ENCODE measurements at regions not wholly inside any gene's neighbourhood (a gene's known extent, or its start where the extent isn't known, plus 50 kb on each side); places are given as distances from the start of the nearest gene placed in this dataset.

DNA sequence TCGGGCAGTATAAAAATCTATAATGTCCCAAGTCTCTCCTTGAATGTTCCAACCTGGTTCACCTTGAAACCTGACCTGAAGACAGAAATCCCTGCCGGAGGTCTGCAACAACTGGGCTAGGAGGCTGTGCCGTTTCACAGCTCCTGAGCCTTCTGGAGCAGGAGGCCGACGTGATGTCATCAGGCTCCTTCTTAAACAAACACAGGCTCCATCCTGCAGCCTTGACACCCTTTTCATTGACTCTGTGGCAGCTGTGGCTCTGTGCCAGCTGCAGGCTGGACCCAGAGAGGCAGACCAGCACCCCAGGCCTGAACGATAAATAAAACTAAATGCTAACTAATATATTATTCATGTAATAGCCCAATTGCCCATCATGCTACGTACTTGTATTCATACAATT, 483.9 kb downstream of the CD83 start:
- Histone ChIP-seq H3K36me3 (ENCODE audit: control insufficient read depth, insufficient read depth, low read length) (no peaks in the 10 kb centered on the region), H3K9me3 (ENCODE audit: control insufficient read depth, insufficient read depth, low read length) (no peaks in the 10 kb centered on the region), H3K4me3 (ENCODE audit: low read depth, low read length) (no peak overlapping the region), H3K27me3 (ENCODE audit: control insufficient read depth, insufficient read depth, low read length) (no peaks in the 10 kb centered on the region), H3K4me1 (ENCODE audit: control insufficient read depth, insufficient read depth, low read length) (peaks cover 4% of the 10 kb centered on the region), H3K27ac (ENCODE audit: low read depth, low read length) (no peak overlapping the region)
- 23% methylated on average over 4 of the region's 7 CpGs for WGBS (ENCODE audit: insufficient coverage)
- peak in 5 of 6 donors; percentile 27 to 71 (median 31) for DNase-seq (ENCODE audit: low read depth in 4 of 6, low spot score in 6 of 6)

DNA sequence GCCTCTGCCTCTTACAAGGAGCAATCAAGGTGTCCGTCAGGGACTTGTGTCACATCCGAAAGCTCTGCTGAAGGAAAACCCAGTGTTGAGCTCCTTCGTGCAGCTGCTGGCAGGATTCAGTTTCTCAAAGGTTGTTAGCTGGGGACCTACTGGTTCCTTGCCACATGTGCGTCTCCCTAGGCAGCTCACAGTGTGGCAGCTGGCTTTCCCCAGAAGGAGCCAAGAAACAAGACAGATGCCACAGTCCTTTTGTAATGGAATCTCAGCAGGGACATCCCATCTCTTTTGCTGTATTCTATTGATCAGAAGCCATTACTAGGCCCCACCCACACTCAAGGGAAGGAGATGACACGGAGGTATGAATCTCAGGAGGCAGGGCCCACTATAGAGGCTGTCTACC, 488.8 kb downstream of the CD83 start:
- Histone ChIP-seq H3K4me3 (ENCODE audit: low read depth, low read length) (no peak overlapping the region), H3K36me3 (ENCODE audit: control insufficient read depth, insufficient read depth, low read length) (no peaks in the 10 kb centered on the region), H3K4me1 (ENCODE audit: control insufficient read depth, insufficient read depth, low read length) (peaks cover 4% of the 10 kb centered on the region), H3K9me3 (ENCODE audit: control insufficient read depth, insufficient read depth, low read length) (no peaks in the 10 kb centered on the region), H3K27me3 (ENCODE audit: control insufficient read depth, insufficient read depth, low read length) (no peaks in the 10 kb centered on the region), H3K27ac (ENCODE audit: low read depth, low read length) (no peak overlapping the region)
- DNase-seq (ENCODE audit: low read depth in 4 of 6, low spot score in 6 of 6): peak in 1 of 6 donors; percentile 15
- WGBS (ENCODE audit: insufficient coverage): 90% methylated on average over 4 of the region's 5 CpGs

DNA sequence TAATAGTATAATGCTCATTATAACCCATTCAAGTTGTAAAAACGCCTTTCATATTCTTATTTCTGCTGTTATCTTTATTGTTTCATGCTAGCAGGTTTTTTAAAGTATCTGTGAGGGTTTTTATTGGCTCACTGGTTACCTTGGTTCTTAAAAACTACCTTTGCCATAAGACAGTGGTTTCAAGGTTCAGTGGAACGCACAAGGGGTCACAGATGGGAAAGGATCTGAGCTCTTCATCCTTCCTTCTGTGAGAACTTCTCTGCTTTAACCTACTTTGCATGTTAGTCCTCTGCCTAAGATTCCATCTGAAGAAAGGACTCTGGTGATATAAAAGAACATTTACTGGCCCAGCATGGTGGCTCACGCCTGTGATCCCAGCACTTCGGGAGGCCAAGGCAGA, 492.6 kb downstream of the CD83 start:
- DNase-seq (ENCODE audit: low read depth in 4 of 6, low spot score in 6 of 6): no peak
- no peaks in the 10 kb centered on the region for H3K4me1 ChIP-seq (ENCODE audit: control insufficient read depth, insufficient read depth, low read length)
- WGBS (ENCODE audit: insufficient coverage): 97% methylated on average over 3 of the region's 4 CpGs
- H3K4me3 ChIP-seq (ENCODE audit: low read depth, low read length): no peak overlapping the region
- no peaks in the 10 kb centered on the region for H3K9me3 ChIP-seq (ENCODE audit: control insufficient read depth, insufficient read depth, low read length)
- H3K27ac ChIP-seq (ENCODE audit: low read depth, low read length): no peak overlapping the region
- no peaks in the 10 kb centered on the region for H3K27me3 ChIP-seq (ENCODE audit: control insufficient read depth, insufficient read depth, low read length)
- no peaks in the 10 kb centered on the region for H3K36me3 ChIP-seq (ENCODE audit: control insufficient read depth, insufficient read depth, low read length)

DNA sequence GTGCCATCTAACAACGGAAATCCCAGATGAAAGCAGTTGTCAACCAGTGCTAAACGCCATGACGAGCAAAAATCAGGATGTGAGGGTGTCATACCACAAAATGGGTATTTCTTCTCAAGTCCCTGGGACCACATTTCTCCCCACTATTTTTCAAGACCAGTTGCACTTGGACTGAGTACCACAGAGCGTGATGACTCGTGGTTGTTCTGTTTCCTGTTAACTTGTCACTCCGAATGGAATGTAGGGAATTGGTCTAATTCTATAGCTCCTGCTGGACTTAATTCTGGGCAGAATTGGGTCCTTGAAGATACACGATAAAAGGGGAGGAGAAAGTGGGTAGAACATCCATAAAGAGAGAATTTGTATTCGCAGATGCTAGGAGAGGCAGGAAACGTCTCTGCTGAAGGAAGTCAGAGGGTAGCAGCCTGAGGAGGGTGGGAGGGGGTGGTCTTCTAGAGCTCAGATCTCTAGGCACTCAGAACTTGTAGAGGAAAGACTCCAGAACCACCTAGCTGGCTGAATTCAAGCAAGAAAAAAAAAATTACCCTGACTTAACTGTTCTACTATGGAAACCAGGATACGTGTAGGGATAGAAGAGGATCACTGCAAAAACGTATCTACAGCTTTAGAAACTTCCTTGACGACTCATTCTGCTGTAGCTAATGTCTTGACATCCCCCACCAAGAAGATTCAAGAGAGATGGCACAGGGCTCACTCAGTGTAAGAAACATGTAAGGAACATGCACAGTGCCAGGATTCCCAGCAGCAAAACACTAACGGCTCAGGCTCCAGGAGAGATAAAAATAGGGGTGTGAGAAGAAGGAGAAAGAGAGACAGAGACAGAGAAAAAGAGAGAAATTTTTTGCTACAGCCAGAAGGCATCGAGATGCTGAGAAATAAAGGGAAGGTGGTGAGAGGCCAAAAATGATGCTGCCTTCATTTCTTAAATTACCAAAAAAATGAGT, 494.7 kb downstream of the CD83 start:
- 83% methylated on average over 8 of the region's 14 CpGs for WGBS (ENCODE audit: insufficient coverage)
- Histone ChIP-seq H3K36me3 (ENCODE audit: control insufficient read depth, insufficient read depth, low read length) (no peaks in the 10 kb centered on the region), H3K4me3 (ENCODE audit: low read depth, low read length) (no peak overlapping the region), H3K27me3 (ENCODE audit: control insufficient read depth, insufficient read depth, low read length) (no peaks in the 10 kb centered on the region), H3K9me3 (ENCODE audit: control insufficient read depth, insufficient read depth, low read length) (peaks cover 5% of the 10 kb centered on the region), H3K4me1 (ENCODE audit: control insufficient read depth, insufficient read depth, low read length) (no peaks in the 10 kb centered on the region), H3K27ac (ENCODE audit: low read depth, low read length) (no peak overlapping the region)
- peak in 1 of 6 donors; percentile 63 for DNase-seq (ENCODE audit: low read depth in 4 of 6, low spot score in 6 of 6)

GRCh38 chr6:14614631-14615030, 497.1 kb downstream of the CD83 start:
- no peaks in the 10 kb centered on the region for H3K27me3 ChIP-seq (ENCODE audit: control insufficient read depth, insufficient read depth, low read length)
- no peaks in the 10 kb centered on the region for H3K4me1 ChIP-seq (ENCODE audit: control insufficient read depth, insufficient read depth, low read length)
- H3K4me3 ChIP-seq (ENCODE audit: low read depth, low read length): no peak overlapping the region
- H3K27ac ChIP-seq (ENCODE audit: low read depth, low read length): no peak overlapping the region
- H3K36me3 ChIP-seq (ENCODE audit: control insufficient read depth, insufficient read depth, low read length): no peaks in the 10 kb centered on the region
- DNase-seq (ENCODE audit: low read depth in 4 of 6, low spot score in 6 of 6): no peak
- peaks cover 5% of the 10 kb centered on the region for H3K9me3 ChIP-seq (ENCODE audit: control insufficient read depth, insufficient read depth, low read length)
- WGBS (ENCODE audit: insufficient coverage): 100% methylated on average over 1 of the region's 2 CpGs

DNA sequence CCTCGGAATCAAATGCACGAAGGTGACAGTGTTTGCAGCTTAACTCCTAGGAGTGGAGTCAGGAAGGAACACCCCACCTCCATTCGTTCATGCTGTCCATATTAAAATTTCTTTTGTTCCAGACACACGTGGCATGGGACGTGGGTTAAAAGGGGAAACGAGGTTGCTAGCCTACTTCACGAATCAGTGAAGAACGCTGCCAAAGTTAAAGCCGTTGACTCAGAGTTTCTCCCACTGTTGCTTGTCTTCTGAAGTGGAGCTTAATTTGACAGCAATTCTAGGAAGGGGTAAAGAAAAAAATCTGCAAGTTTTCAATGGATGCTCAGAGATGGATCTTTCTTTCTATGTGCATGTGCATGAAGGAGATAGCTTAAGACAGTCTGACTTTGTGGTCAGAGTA, 499.1 kb downstream of the CD83 start:
- Histone ChIP-seq H3K4me1 (ENCODE audit: control insufficient read depth, insufficient read depth, low read length) (peaks cover 4% of the 10 kb centered on the region), H3K36me3 (ENCODE audit: control insufficient read depth, insufficient read depth, low read length) (no peaks in the 10 kb centered on the region), H3K27ac (ENCODE audit: low read depth, low read length) (no peak overlapping the region), H3K4me3 (ENCODE audit: low read depth, low read length) (no peak overlapping the region), H3K27me3 (ENCODE audit: control insufficient read depth, insufficient read depth, low read length) (no peaks in the 10 kb centered on the region), H3K9me3 (ENCODE audit: control insufficient read depth, insufficient read depth, low read length) (peaks cover 5% of the 10 kb centered on the region)
- 83% methylated on average over 6 of the region's 9 CpGs for WGBS (ENCODE audit: insufficient coverage)
- no peak for DNase-seq (ENCODE audit: low read depth in 4 of 6, low spot score in 6 of 6)

DNA sequence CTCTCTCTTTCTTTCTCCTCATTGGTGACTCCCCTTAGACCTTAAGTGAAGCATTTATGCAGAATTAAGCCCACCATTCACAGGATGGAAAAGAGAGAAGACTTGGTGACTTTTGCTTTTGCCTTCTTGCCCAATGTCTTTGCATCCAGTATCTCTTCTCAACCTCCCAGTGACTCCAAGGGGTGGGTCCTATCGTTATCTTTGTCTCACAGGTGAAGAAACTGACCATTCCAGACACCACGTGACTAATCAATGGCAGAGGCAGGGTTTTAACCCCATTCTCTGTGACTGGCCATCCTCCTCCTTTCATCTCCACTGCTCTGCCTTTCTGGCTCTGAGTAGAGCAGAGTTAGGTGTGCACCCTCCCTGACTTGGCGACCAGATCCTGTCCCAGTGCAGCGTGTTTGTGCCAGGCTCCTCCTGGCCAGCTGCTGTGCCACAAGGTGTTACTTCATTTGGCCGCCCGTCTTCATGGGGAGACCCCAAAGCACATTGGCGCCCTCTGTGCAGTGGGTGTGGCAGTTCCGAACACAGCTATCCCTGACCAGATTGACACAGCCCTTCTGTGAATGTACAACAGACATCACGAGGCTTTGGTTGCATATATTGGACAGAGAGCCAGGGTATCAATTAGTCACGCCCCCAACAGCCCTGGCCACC, 501.3 kb downstream of the CD83 start:
- Histone ChIP-seq H3K9me3 (ENCODE audit: control insufficient read depth, insufficient read depth, low read length) (peaks cover 5% of the 10 kb centered on the region), H3K4me1 (ENCODE audit: control insufficient read depth, insufficient read depth, low read length) (peaks cover 13% of the 10 kb centered on the region), H3K27me3 (ENCODE audit: control insufficient read depth, insufficient read depth, low read length) (peaks cover 5% of the 10 kb centered on the region), H3K36me3 (ENCODE audit: control insufficient read depth, insufficient read depth, low read length) (no peaks in the 10 kb centered on the region), H3K27ac (ENCODE audit: low read depth, low read length) (no peak overlapping the region), H3K4me3 (ENCODE audit: low read depth, low read length) (no peak overlapping the region)
- no peak for DNase-seq (ENCODE audit: low read depth in 4 of 6, low spot score in 6 of 6)
- 96% methylated on average over 10 of the region's 10 CpGs for WGBS (ENCODE audit: insufficient coverage)

DNA sequence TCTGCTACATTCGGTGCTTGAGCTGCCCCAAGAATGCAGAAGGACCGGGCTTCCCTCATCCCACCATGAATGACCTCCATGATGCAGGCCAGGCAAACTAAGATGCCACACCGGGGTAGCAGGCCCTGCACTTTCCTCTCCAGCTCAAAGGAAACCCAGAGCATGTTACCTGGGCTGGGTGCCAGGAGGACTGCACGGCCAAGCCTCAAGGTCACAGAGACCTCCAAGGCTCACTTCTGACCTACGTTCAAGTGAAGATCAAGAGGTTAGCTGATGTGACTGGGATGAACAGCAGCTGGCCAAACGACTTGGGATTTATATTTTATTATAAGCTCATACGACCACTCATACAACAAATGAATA, 501.8 kb downstream of the CD83 start:
- H3K27me3 ChIP-seq (ENCODE audit: control insufficient read depth, insufficient read depth, low read length): peaks cover 5% of the 10 kb centered on the region
- 73% methylated on average over 4 of the region's 7 CpGs for WGBS (ENCODE audit: insufficient coverage)
- no peak for DNase-seq (ENCODE audit: low read depth in 4 of 6, low spot score in 6 of 6)

GRCh38 chr6:14620522-14620921, 502.9 kb downstream of the CD83 start:
- no peak for DNase-seq (ENCODE audit: low read depth in 4 of 6, low spot score in 6 of 6)
- Histone ChIP-seq H3K27me3 (ENCODE audit: control insufficient read depth, insufficient read depth, low read length) (peaks cover 5% of the 10 kb centered on the region), H3K4me3 (ENCODE audit: low read depth, low read length) (no peak overlapping the region), H3K36me3 (ENCODE audit: control insufficient read depth, insufficient read depth, low read length) (no peaks in the 10 kb centered on the region), H3K4me1 (ENCODE audit: control insufficient read depth, insufficient read depth, low read length) (peaks cover 13% of the 10 kb centered on the region), H3K27ac (ENCODE audit: low read depth, low read length) (no peak overlapping the region), H3K9me3 (ENCODE audit: control insufficient read depth, insufficient read depth, low read length) (peaks cover 5% of the 10 kb centered on the region)
- 84% methylated on average over 9 of the region's 9 CpGs for WGBS (ENCODE audit: insufficient coverage)

More for the DNA sequence above, 501.8 kb downstream of the CD83 start:
- Histone ChIP-seq H3K4me3 (ENCODE audit: low read depth, low read length) (no peak overlapping the region), H3K27ac (ENCODE audit: low read depth, low read length) (no peak overlapping the region), H3K9me3 (ENCODE audit: control insufficient read depth, insufficient read depth, low read length) (peaks cover 5% of the 10 kb centered on the region), H3K4me1 (ENCODE audit: control insufficient read depth, insufficient read depth, low read length) (peaks cover 13% of the 10 kb centered on the region), H3K36me3 (ENCODE audit: control insufficient read depth, insufficient read depth, low read length) (no peaks in the 10 kb centered on the region)
